Suprapubic skin (tissue), 4 donors: ENCODE measurements at regions not wholly inside any gene's neighbourhood (a gene's known extent, or its start where the extent isn't known, plus 50 kb on each side); places are given as distances from the start of the nearest gene placed in this dataset.

Experiments used
- EP300 ChIP-seq: sonication (generic); formaldehyde crosslinking; IDR thresholded peaks from one replicate; pipeline ENCODE4 v1.6.1; 2017; ENCODE audit warnings: antibody characterized with exemption
- POLR2A ChIP-seq, 2 donors: fragments of 450-650 bp; IDR thresholded peaks; one replicate each; pipeline ENCODE4 v1.6.1; 2017; ENCODE audit warnings: antibody characterized with exemption in 2 of 2, mild to moderate bottlenecking in 2 of 2, moderate library complexity in 2 of 2
- POLR2AphosphoS5 ChIP-seq, 3 donors: sonication (generic); formaldehyde crosslinking; IDR thresholded peaks; one replicate each; pipeline ENCODE4 v1.6.1; 2017; ENCODE audit warnings: antibody characterized with exemption in 3 of 3
- TF ChIP-seq, protein P1 (sequence below), 2 donors: fragments of 200-600 bp in 1 of 2; fragments of 450-650 bp in 1 of 2; sonication (generic) in 1 of 2; IDR thresholded peaks; one replicate each; pipeline ENCODE4 v1.5.1; 2016 to 2019; ENCODE audit warnings: antibody characterized with exemption in 2 of 2, mild to moderate bottlenecking in 1 of 2, moderate library complexity in 1 of 2

GRCh38 chr20:23146181-23146580 lies 60.1 kb upstream of the CD93 start:
- TF ChIP-seq POLR2AphosphoS5 (IDR thresholded peaks at IDR 0.05) (no peak), EP300 (no peak), POLR2A (IDR thresholded peaks at IDR 0.05) (no peak)
- TF ChIP-seq, protein P1, sequence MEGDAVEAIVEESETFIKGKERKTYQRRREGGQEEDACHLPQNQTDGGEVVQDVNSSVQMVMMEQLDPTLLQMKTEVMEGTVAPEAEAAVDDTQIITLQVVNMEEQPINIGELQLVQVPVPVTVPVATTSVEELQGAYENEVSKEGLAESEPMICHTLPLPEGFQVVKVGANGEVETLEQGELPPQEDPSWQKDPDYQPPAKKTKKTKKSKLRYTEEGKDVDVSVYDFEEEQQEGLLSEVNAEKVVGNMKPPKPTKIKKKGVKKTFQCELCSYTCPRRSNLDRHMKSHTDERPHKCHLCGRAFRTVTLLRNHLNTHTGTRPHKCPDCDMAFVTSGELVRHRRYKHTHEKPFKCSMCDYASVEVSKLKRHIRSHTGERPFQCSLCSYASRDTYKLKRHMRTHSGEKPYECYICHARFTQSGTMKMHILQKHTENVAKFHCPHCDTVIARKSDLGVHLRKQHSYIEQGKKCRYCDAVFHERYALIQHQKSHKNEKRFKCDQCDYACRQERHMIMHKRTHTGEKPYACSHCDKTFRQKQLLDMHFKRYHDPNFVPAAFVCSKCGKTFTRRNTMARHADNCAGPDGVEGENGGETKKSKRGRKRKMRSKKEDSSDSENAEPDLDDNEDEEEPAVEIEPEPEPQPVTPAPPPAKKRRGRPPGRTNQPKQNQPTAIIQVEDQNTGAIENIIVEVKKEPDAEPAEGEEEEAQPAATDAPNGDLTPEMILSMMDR (IDR thresholded peaks at IDR 0.05) = no peak
